ELR (cell line): ENCODE measurements at regions not wholly inside any gene's neighbourhood (a gene's known extent, or its start where the extent isn't known, plus 50 kb on each side); places are given as distances from the start of the nearest gene placed in this dataset.

ENCODE experiments used
- DNase-seq: peaks from one replicate; pipeline ENCODE4 v3.0.0-alpha.2; 2015; ENCODE audit warnings: low read depth

DNA sequence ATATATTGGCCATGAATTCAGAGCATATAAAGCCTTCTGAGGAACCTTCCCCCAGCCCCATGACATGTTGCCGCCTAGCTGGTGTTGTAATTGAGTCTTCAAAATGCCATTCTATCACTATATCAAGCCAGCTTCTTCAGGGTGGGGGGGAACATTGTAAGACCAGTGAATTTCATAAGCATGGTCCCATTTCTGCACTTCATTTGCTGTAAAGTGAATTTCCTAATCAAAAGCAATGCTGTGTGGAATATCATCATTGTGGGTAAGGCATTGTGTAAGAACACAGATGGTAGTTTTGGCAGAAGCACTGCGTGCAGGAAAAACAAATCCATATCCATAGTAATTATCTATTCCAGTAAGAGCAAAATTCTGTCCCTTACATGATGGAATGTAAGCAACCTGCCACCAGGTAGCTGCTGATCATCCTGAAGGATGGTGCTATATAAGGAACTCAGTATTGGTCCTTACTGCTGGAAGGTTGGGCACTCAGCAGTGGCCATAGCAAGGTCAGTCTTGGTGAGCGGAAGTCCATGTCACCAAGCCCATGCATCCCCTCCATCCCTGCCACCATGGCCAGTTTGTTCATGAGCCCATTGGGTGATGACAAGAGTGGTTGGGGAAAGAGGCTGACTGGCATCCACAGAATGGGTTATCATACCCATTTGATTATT, 159.4 kb downstream of the COPS8 start:
- no peak for DNase-seq

DNA sequence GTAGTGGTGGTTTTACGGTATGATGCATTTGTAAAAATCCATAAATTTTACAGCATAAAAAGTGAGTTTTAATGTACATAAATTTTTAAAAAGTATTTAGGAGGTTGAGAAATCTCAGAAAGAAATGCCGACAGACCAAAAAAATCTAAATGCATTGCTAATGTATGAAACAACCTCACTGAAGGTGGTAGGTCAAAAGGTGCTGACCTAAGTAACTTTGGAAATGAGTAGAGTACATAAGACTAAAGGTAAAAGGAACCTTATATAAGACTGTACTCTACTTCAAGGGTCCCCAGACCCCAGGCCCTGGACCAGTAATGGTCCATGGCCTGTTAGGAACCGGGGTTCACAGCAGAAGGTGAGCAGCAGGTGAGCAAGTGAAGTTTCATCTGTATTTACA, 163.4 kb downstream of the COL6A3 start:
- no peak for DNase-seq

DNA sequence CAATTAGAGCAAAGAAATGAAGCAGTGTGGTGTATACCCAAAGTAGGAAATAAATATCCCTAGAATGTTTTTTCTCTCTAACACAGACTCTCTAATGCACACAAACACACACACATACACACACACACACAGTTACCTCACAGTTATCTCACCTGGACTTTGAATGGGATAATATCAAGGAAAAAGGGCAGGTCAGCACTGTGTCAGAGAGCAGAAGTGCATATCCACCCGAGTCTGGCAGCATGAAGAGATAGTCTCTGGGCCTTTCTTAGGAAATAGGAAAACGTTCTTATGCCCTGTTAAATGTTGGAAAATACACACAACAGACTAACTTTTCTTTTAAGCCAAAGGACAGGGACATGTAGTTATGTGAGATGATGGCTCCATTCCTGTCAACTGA, 162.0 kb downstream of the COL6A3 start:
- DNase-seq, result no peak

DNA sequence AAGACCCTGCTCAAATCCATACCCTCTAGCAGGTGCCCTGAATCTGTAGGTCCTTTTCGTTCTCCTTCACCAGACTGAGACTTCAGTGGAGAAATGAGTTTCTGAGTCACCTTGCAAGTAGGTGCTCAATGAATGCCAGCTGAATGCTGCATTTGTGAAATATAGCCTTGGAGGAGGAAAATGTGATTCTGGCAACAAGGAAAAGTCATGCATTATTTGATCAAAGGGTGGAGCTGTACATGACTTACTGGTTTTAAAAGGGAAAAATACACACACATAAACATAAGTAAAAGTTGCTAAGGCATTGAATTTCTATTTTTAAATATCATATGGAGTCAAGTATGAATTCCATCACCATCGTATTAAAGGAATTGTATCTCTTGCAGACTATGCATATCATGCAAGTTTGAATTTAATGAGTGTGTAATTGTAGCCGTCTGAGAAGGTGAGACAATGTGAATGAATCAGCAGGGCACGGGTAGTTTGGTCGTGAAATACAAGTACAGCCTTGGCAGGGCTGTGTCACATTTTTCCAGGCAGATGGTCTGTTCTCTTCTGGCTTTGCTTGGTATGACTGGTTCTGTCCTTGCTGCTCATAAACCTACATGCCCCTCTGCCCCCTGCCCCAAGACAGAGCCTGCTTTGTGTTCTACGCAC, 160.8 kb downstream of the COL6A3 start:
- DNase-seq, result peak; percentile 12

DNA sequence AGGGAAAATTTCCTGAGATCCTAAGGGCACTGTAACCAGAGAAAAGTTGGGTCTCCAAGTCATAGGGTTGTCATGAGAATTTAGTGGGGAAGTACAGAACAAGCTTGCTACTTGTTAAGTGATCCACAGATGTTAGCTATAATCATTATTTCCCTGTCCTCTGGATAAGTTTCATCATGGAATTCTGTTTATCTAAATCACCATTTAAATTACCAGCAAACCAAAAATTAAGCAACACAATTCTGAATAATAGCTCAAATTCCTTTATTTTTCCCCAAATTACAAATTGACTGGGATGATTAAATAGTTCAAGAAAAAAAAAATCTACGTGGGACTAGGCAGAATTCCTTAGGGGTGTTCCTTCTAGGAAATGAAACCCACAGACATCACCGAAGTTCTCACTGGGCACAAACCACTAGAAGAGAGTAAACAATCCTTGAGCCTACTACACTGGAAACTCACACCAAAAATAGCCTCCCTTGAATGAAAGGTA, 159.5 kb downstream of the COL6A3 start:
- peak; percentile 41 for DNase-seq

DNA sequence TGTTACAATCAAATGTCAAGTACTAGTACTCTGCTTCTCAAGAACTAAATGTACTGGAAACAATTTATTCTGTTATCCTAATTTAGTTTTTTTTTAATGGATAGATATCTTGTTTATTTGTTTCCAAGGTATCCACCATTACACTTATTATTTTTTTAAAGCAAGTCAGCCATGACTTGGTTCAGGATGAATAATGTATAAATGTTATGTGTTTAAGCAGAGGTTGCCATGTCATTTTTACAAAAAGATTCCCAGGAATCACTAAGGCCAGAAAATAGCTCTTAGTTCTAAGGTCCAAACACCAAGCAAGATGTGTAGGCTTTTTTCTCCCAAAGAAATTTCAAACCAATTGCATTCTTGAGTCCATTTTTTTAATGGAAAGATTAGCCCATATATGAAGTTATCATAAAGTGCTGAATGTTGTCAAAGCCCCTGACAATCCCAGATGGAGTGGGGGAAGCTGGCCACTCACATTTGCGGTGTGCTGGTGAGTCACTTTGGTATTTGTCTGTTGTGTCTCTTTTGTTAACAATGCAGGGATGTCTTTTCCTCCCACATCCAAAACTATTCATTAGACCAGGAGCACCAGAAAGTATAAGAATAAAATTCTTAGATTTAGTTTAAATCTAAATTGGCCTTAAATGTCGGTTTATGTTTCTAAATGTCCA, 158.9 kb downstream of the COL6A3 start:
- DNase-seq, result peak; percentile 87

DNA sequence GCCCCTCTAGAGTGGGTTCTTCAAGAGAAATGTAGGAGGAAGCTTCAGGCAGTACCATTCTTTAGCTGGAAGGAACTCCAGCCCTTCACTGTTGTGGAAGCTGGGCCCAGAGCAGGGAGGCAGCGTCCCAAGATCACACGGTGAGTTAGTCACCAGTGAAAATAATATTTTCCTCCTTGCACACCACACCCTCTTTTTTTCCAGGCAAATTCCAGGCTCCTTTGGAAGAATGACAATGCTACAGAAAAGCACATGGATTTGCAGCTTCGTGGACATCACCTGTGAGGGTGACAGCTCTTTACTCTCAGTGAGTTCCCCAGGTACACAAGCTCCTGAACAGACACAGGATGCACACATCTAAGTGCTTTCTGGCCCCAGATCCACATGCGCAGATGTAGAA, 157.1 kb downstream of the COL6A3 start:
- DNase-seq, result peak; percentile 78

DNA sequence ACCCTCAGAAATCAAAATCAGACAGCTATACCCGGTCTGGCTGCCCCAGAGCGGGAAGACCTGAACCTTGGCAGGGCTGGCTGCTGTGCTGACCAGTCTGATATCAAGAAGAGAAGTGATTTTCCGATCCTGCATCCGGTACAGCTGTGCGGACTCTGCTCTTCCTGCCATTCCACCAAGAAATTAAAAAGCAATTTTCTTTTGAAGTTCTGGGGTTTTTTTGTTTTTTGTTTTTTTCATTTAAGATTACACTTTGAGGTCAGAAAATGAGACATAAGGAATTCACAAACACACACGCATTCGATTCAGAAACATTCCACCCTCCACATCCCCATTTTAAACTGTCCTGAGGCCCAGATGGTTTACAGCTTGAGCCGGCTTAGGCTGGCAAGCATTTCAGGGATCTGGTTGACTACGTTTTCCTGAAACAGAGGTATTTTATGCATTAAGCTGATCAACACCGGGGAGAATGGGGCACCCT, 156.5 kb downstream of the COL6A3 start:
- peak; percentile 44 for DNase-seq

DNA sequence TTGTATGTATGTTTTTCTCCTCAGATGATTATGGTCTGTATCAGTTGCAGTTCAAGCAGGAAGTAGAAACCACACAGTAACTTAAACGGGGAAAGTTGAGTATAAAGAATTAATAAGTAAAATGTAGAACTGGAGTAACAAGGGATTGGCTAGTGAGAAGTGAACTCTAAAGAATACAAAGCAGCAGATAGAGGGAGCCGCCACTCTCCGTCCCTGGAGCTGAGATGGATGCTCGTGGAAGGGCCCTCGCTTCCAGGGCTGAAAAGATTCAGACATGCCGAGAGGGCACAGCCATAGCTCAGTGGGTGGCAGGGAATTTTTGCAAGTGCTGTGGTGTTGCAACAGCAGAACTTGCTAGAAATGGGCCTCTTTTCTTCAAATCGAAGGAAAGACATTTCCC, 155.8 kb downstream of the COL6A3 start:
- peak; percentile 20 for DNase-seq

DNA sequence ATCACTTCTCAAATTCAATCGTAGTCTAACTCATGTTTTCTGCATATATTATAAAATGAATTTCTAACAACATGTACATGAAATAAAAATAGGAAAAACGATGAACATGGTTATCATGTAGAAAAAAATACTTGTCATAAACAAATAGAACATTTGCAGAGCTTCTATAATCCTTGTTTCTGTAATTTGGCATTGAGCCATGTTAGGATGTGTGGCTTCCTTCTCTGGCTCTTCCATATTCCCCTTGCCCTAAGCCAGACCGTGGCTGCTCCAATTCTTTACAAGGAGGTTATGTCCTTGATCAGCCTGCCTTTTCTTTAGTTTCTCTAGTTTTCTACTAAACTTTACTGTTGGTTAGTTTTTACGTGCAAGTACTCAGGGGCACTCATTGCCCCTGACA, 155.3 kb downstream of the COL6A3 start:
- DNase-seq, result no peak

DNA sequence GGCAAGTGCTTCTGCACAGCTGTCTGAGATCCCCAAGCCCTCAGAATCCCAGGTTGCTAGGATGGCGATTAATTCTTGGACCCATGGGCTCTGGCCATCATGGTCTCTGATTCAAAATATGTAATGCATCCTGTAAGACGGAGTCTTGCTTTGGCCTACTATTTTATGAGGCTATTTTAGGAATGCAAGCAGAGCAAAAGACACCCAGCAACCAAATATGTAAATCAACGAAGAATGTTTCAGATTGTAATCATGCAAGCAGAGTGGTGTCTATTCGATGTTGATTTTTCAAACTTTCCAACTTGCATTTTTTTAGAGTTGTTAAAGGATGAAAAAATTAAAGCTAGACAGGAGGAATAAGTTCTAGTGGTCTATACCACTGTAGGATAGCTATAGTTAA, 154.8 kb downstream of the COL6A3 start:
- DNase-seq, result no peak

DNA sequence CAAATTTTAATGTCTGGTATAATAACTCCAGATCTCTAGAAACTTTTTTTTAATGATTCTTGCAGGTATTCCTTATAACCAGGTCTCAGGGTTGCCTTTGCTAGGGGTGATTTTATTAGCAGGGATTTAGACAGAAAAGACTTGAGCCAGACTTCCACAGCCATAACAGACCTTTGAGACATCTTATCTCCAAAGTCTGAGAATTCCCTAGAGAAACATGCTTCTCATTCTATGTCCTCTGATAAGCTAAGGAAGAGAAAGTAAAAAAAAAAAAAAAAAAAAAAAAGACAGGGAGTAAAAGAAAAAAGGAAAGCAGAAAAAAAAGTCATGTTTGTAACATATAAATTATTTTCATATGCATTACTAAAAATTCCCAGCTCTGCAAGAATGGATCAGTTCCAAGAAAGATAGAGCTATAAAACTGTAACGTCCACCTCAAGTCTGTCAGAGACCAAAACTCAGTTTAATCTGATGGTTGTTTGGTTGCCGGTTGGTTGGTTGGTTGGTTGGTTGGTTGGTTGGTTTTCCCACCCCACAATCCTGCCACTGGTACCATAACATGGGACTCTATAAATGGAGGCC, 153.8 kb downstream of the COL6A3 start:
- no peak for DNase-seq

DNA sequence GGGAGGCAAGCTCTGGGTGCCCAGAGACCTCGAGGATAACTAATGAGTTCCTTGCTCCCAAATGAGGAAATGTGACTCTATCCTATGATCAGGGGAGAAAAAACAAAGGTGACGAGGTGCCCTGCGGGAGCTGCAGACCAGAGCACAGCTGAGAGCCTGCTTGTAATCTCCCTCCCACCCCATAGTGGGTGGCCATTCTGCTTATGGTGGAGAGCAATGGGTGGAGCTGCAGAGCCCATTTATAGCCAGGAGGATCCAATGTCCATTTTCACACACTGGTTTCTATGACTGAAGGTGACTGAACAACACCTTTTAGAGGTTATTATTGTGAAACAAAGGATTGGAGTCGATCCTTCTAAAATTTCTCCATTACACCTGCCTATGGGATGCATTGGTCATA, 153.3 kb downstream of the COL6A3 start:
- DNase-seq, result no peak

DNA sequence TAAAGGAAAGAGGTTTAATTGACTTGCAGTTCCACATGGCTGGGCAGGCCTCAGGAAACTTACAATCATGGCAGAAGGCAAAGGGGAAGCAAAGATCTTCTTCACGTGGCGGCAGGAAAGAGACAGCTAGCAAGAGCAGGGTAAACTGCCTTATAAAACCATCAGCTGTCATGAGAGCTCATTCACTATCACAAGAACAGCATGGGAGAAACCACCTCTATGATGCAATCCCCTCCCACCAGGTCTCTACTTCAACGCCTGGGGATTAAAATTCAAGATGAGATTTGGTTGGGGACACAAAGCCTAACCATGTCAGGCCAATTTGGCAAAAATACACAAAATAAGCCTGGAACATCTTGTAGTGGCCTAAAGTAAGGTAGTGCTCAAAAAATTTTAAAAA, 152.6 kb downstream of the COL6A3 start:
- no peak for DNase-seq

DNA sequence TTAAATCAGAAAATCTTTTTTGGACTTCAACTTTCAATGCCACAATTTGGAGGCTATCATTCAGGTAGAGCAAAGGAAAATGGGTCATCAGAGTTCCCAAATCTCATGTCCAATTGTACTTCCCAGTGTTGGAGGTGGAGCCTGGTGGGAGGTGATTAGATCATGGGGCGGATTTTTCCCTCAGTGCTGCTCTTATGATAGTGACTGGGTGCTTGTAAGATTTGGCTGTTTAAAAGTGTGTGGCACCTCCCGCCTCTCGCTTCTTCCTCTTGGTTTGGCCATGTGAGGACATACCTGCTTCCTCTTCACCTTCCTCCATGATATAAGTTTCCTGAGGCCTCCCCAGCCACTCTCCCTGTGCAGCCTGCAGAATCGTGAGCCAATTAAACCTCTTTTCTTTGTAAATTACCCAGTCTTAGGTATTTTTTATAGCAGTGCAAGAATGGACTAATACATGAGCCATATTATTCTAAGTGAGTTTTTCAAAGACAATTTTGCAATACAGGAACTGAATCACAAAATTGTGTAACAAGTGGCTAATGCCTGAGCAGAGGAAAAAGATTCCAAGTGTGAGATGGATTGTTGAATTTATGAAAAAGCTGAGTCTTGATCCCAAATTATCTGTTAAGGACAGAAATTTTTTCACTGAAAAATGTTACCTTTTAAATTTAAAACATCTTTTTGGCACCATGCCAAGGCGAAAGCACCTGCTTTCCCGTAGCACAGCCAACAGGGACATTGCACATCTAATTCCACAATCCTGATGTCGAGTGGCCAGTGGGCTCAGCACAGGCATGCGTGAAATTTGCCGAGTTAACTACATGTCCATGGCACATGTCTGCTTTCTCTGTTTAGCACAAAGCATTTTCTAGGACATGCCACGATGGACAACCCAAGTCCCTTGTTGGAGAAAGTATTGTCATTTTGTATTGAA, 150.9 kb downstream of the COL6A3 start:
- peak; percentile 89 for DNase-seq

DNA sequence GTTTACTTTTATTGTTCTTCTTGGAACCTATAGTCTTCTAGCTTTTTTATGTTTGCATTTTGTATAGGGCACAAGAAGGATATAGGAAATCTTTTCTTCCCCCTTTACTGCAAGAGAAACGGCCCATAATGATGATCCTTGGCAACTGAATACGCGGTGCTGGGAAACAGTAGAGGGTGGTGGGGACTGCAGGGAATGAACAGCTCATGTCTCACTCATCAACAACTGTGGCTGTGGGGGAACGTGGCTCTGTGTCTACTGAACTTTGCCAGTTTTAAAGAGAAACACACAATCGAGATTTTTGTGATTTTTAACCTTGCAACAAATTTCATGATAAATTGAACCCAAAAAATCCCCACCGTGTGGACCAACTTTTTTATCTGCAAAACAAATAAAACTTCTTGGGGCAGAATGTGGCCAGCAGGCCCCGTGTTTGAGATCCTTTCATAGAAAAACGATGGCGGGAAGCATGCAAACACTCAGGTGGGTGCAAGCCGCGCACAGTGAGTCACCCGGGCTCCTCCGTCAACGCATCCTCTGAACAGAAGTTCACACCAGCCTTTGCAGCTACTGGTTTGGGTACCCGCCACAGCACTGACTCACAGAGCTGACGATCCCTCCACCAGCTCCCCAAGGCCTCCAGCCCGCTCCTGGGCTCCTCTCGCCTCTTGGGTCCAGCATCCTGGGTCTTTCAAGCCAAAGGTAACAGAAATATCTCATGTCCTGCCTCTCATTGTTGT, 149.3 kb downstream of the COL6A3 start:
- peak; percentile 98 for DNase-seq

DNA sequence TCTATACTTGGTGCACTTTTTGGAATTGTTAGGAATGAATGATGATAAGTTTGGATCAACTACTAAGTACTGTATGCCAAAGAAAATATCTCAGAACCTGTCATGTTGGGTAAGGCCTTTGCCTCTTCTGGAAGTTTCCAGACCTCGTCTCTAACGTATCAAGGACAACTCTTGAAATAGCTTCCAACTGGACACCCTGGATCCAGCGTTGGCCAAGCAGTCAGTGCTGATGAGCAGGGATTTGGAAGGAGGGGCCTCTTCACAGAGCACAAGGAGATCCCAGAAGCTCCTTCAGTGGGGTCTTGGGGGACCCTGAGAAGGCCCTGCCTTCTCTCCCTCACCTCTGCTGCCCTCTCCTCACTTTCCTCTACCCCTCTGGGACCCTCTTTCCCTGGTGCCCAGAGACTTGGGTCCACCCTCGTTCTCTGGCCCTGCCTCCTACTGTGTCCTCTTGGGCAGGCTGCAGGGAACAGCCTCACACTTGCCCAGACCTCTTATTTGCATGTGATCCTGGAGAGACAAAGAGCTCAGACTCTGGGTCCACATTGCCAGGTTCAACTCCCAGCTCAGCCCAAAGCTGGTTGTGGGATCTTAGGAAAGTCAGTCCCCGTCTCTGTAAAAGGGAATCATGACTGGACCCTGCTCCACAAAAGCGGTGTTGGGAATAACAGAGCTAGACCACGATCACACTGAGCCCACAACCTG, 145.8 kb downstream of the COL6A3 start:
- DNase-seq, result no peak

DNA sequence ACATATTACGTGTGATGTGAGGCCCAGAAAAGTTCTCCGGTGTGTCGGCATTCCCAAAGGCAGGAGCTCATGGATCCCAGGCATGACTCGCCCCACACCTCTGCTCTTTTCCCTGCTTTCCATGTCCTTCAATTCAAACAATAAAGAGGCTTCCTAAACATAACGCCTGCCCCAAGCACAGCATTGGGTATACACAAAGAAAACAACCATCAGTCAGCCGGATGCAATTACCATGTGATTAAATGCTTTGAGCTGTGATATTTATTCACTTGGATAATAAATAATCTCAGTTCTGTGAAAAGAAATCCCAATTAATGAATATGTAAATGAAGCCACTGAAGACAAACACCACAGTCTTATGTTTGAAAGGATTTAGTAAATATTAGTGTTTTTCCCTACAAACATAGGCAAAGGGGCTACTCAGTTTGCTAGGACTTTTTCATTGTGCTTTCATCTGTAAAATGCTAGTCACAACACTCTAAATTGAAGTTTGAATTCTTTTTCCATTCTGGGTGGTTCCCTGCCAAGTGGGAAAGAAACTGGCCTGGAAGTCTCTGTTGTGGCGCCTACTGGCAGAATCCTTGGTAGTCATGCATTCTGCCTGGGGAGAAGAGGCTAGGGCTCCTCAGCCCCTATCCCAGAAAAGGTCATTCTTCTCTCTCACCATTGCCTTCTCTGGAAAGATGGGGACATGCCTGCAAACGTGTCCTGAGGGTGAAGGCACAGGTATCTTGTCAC, 144.7 kb downstream of the COL6A3 start:
- no peak for DNase-seq

DNA sequence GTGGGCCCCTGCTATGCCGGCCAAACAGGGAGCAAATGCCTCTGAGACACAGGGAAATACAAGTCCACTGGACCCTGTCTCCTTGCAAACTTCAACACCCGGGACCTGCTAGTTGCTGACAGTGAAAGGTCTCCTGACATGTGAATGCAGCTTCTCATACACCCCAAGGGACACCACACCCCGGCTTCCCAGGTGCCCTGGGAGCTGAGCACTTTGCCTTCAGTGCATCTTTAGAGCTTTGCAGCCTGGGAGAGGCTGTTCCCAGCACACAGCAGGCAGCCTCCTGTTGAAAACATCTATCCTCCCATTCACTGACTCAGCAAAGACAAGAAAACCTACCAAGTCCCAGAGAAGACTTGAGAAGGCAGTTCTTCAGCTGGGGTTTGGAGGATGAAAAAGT, 143.4 kb downstream of the COL6A3 start:
- no peak for DNase-seq
